ENCODE measurements at regions not wholly inside any gene's neighbourhood (a gene's known extent, or its start where the extent isn't known, plus 50 kb on each side); places are given as distances from the start of the nearest gene placed in this dataset.

DNA sequence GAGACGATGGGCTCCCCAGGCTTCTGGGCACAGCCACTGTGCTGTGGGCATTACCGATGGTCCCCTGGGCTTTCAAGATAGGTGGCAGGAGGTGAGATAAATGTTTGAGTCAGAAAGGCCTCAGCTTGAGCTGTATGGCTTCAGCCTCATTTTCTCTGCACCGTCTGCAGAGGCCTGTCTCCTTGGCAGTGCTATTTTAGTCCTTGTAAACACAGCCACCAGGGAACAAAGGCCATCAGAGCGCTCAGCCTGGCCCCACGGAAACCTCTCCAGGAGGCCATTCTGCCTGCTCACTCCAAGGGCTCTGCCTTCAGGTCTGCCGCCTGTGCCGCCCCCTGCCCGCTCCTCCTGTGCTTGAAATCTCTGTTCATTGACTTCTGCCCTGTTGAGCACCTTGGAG lies 1424.9 kb downstream of the TBC1D22A start:
- dilution Hi-C loops (cut with HindIII; ENCODE audit: low sequenced_read_pairs, unreplicated experiment) (no loop called here), intact Hi-C loops (cut with micrococcal nuclease) (no loop called here), in situ Hi-C loops (cut with MboI; ENCODE audit: low sequenced_read_pairs) (no loop called here)
- no peak overlapping the region for H2BK15ac ChIP-seq (ENCODE audit: low read depth, low read length)
- H2BK5ac ChIP-seq (ENCODE audit: low read depth, low read length, poor library complexity, severe bottlenecking): no peak overlapping the region
- no TSS peak for BruUV-seq (replicated peaks)
- H3K27me3 ChIP-seq (ENCODE audit: control insufficient read depth, insufficient read depth, low read length): no peaks in the 10 kb centered on the region
- H3K4me1 ChIP-seq (ENCODE audit: control insufficient read depth, insufficient read depth, low read length): no peaks in the 10 kb centered on the region
- no peak overlapping the region for H4K91ac ChIP-seq (ENCODE audit: insufficient read depth, low read depth, low read length)
- peaks cover 47% of the 10 kb centered on the region for H3K9me3 ChIP-seq (ENCODE audit: control insufficient read depth, insufficient read depth, low read length)
- no peak overlapping the region for H2BK120ac ChIP-seq (ENCODE audit: low read depth, low read length)
- no peak overlapping the region for H3K27ac ChIP-seq (ENCODE audit: insufficient read depth, low read length)
- no peak overlapping the region for H3K9ac ChIP-seq (ENCODE audit: low read depth, low read length)
- H3K18ac ChIP-seq (ENCODE audit: low read depth, low read length): no peak overlapping the region
- no peaks in the 10 kb centered on the region for H4K20me1 ChIP-seq (ENCODE audit: insufficient read depth, low read length)
- no peak overlapping the region for H4K8ac ChIP-seq (ENCODE audit: low read depth in 2 of 2, low read length in 2 of 2)
- no peak overlapping the region for H2BK20ac ChIP-seq (ENCODE audit: low read depth, low read length)
- H3K14ac ChIP-seq (replicated peaks; ENCODE audit: low read depth, low read length): no peak overlapping the region
- H4K5ac ChIP-seq (ENCODE audit: low read depth, low read length): no peak overlapping the region
- H3K36me3 ChIP-seq (ENCODE audit: control insufficient read depth, insufficient read depth, low read length): no peaks in the 10 kb centered on the region
- no peaks in the 10 kb centered on the region for H3K79me1 ChIP-seq (ENCODE audit: low read depth in 1 of 2, low read length in 2 of 2)
- POLR2A ChIA-PET (ENCODE audit: unreplicated experiment): no interaction called here
- no peak overlapping the region for H3K4me2 ChIP-seq (ENCODE audit: low read depth, low read length)
- no peak overlapping the region for H3K23ac ChIP-seq (ENCODE audit: low read depth, low read length)
- CTCF ChIA-PET: no interaction called here
- DNase-seq: no peak
- H3K9me1 ChIP-seq (ENCODE audit: insufficient read depth, low read length): no peaks in the 10 kb centered on the region
- no peak for ATAC-seq (ENCODE audit: low read depth)
- H3K4ac ChIP-seq (ENCODE audit: low read depth, low read length): no peak overlapping the region
- H2AFZ ChIP-seq (replicated peaks; ENCODE audit: low read length, poor library complexity): no peak overlapping the region
- H3K56ac ChIP-seq (ENCODE audit: extremely low read depth, insufficient read depth, low read length): no peak overlapping the region
- H2AK5ac ChIP-seq (ENCODE audit: low read depth, low read length): no peak overlapping the region
- H2AK9ac ChIP-seq (replicated peaks; ENCODE audit: low read depth, low read length, poor library complexity): no peak overlapping the region
- TF ChIP-seq, protein P1, sequence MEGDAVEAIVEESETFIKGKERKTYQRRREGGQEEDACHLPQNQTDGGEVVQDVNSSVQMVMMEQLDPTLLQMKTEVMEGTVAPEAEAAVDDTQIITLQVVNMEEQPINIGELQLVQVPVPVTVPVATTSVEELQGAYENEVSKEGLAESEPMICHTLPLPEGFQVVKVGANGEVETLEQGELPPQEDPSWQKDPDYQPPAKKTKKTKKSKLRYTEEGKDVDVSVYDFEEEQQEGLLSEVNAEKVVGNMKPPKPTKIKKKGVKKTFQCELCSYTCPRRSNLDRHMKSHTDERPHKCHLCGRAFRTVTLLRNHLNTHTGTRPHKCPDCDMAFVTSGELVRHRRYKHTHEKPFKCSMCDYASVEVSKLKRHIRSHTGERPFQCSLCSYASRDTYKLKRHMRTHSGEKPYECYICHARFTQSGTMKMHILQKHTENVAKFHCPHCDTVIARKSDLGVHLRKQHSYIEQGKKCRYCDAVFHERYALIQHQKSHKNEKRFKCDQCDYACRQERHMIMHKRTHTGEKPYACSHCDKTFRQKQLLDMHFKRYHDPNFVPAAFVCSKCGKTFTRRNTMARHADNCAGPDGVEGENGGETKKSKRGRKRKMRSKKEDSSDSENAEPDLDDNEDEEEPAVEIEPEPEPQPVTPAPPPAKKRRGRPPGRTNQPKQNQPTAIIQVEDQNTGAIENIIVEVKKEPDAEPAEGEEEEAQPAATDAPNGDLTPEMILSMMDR (conservative IDR thresholded peaks at IDR 0.05; ENCODE audit: low read depth, low read length): no peak
- TF ChIP-seq POLR2A (IDR thresholded peaks at IDR 0.05; ENCODE audit: low read depth, low read length) (no peak), CEBPB (IDR thresholded peaks at IDR 0.05; ENCODE audit: low read depth, low read length) (no peak), RCOR1 (IDR thresholded peaks at IDR 0.05; ENCODE audit: insufficient replicate concordance, low read length) (no peak), BHLHE40 (IDR thresholded peaks at IDR 0.05; ENCODE audit: low read depth, low read length) (no peak), RFX5 (IDR thresholded peaks at IDR 0.05; ENCODE audit: low read depth, low read length) (no peak)
- WGBS, 2 experiments (ENCODE audit: extremely low coverage in 2 of 2, insufficient read length in 1 of 2): 27% methylated on average over 3 of the region's 8 CpGs; no CpG with 5 or more reads in 1 of the 2 experiments
- no peak overlapping the region for H3K4me3 ChIP-seq (ENCODE audit: insufficient read depth, low read depth, low read length)

All from IMR-90 (cell line).